H1 (cell line): ENCODE measurements at regions not wholly inside any gene's neighbourhood (a gene's known extent, or its start where the extent isn't known, plus 50 kb on each side); places are given as distances from the start of the nearest gene placed in this dataset.

Source experiments
- CTCF ChIA-PET: fragments of 300-600 bp; sonication (Branson Sonifier 250); formaldehyde crosslinking; loops from one replicate; lab custom pipeline; 2021; ENCODE audit not compliant: partially characterized antibody; lab: Charles Lee
- POLR2A ChIA-PET: fragments of 300-600 bp; sonication (Branson Sonifier 250); formaldehyde crosslinking; loops from one replicate; lab custom pipeline; 2021; ENCODE audit warnings: inconsistent platforms; ENCODE audit not compliant: partially characterized antibody; lab: Charles Lee
- DNase-seq, 2 experiments: peaks; one replicate each; pipeline versions ENCODE4 v3.0.0 to v3.0.0-alpha.2; 2010 to 2022; ENCODE audit warnings: low spot score in 2 of 2, low read depth in 1 of 2, mixed read lengths in 1 of 2
- FAIRE-seq: peaks from 2 replicates; lab custom pipeline; 2011; peaks lifted over from hg19 to GRCh38; lab: Jason Lieb, UNC
- H2AFZ ChIP-seq: 2 replicates; pipeline ENCODE4 v1.8.1; 2012; ENCODE audit warnings: low read length, inconsistent platforms
- H2AK5ac ChIP-seq: 2 replicates; pipeline ENCODE4 v1.6.1; 2013; ENCODE audit warnings: low read depth, low read length
- H2BK120ac ChIP-seq: replicated peaks from 2 replicates; pipeline ENCODE3; 2013; ENCODE audit warnings: low read depth, low read length, inconsistent platforms
- H2BK12ac ChIP-seq: 2 replicates; pipeline ENCODE4 v1.6.1; 2013; ENCODE audit warnings: low read depth, low read length
- H2BK15ac ChIP-seq: 2 replicates; pipeline ENCODE4 v1.6.1; 2013; ENCODE audit warnings: low read length
- H2BK20ac ChIP-seq: 2 replicates; pipeline ENCODE4 v1.6.1; 2013; ENCODE audit warnings: low read length
- H2BK5ac ChIP-seq: 2 replicates; pipeline ENCODE4 v1.6.1; 2013; ENCODE audit warnings: low read depth, low read length
- H3K14ac ChIP-seq: 2 replicates; pipeline ENCODE4 v1.6.1; 2013; ENCODE audit warnings: inconsistent platforms; ENCODE audit not compliant: insufficient read length
- H3K18ac ChIP-seq: 2 replicates; pipeline ENCODE4 v1.6.1; 2013; ENCODE audit warnings: low read length; ENCODE audit errors: extremely low read depth
- H3K23ac ChIP-seq: 2 replicates; pipeline ENCODE4 v1.6.1; 2013; ENCODE audit warnings: inconsistent platforms; ENCODE audit not compliant: insufficient read length
- H3K23me2 ChIP-seq: 2 replicates; pipeline ENCODE4 v1.6.1; 2013; ENCODE audit warnings: low read depth, low read length
- H3K27ac ChIP-seq: 2 replicates; pipeline ENCODE4 v1.6.1; 2011; ENCODE audit warnings: low read depth, low read length, inconsistent platforms
- H3K27me3 ChIP-seq, 4 experiments: replicated peaks in 1 of 4; 1 replicate in 1 of 4; 2 replicates in 3 of 4; pipeline versions ENCODE4 v1.6.1 to v1.8.1; 2011 to 2013; ENCODE audit warnings: low read length in 3 of 4, mild to moderate bottlenecking in 3 of 4, inconsistent platforms in 2 of 4, mixed read lengths in 2 of 4, moderate library complexity in 1 of 4; ENCODE audit not compliant: control insufficient read depth in 3 of 4, insufficient read depth in 3 of 4; ENCODE audit errors: extremely low read depth in 1 of 4
- H3K36me3 ChIP-seq, 4 experiments: 2 replicates each; pipeline versions ENCODE4 v1.6.1 to v1.8.1; 2011 to 2013; ENCODE audit warnings: mild to moderate bottlenecking in 4 of 4, low read length in 3 of 4, moderate library complexity in 2 of 4, control low read depth in 1 of 4, inconsistent platforms in 1 of 4; ENCODE audit not compliant: insufficient read depth in 4 of 4, control insufficient read depth in 2 of 4
- H3K4ac ChIP-seq: replicated peaks from 2 replicates; pipeline ENCODE3; 2013; ENCODE audit warnings: low read length, low read depth, mixed read lengths, inconsistent platforms; ENCODE audit not compliant: insufficient read length
- H3K4me1 ChIP-seq, 4 experiments: replicated peaks in 1 of 4; 1 replicate in 1 of 4; 2 replicates in 3 of 4; pipeline versions ENCODE4 v1.6.1 to v1.8.1; 2011 to 2013; ENCODE audit warnings: low read length in 3 of 4, inconsistent platforms in 2 of 4, mixed read lengths in 1 of 4; ENCODE audit not compliant: insufficient read depth in 4 of 4, control insufficient read depth in 3 of 4
- H3K4me2 ChIP-seq, 2 experiments: 2 replicates each; pipeline versions ENCODE4 v1.6.1 to v1.8.1; 2011 to 2013; ENCODE audit warnings: low read depth in 2 of 2, low read length in 2 of 2, control low read depth in 1 of 2, inconsistent platforms in 1 of 2, mild to moderate bottlenecking in 1 of 2; ENCODE audit not compliant: insufficient read depth in 1 of 2
- H3K4me3 ChIP-seq, 4 experiments: fragments of 200-600, 300-600 bp in 1 of 4; sonication (generic), shearing (Covaris generic), sonication (Bioruptor Twin) in 1 of 4; 2 replicates each; pipeline versions ENCODE4 v1.5.1 to v1.8.1; 2011 to 2016; ENCODE audit warnings: low read length in 4 of 4, low read depth in 3 of 4, control low read depth in 2 of 4, inconsistent platforms in 2 of 4, mild to moderate bottlenecking in 2 of 4, mixed read lengths in 1 of 4, moderate library complexity in 1 of 4; ENCODE audit not compliant: insufficient read depth in 2 of 4; ENCODE audit errors: extremely low read depth in 1 of 4
- H3K56ac ChIP-seq: replicated peaks from 2 replicates; pipeline ENCODE3; 2013; ENCODE audit warnings: low read depth, mild to moderate bottlenecking, mixed read lengths, low read length, inconsistent platforms; ENCODE audit not compliant: insufficient read length
- H3K79me1 ChIP-seq: 2 replicates; pipeline ENCODE4 v1.6.1; 2013; ENCODE audit warnings: low read depth, low read length, control low read depth
- H3K79me2 ChIP-seq, 2 experiments: 2 replicates each; pipeline versions ENCODE4 v1.6.1 to v1.8.1; 2012 to 2013; ENCODE audit warnings: low read length in 2 of 2, mild to moderate bottlenecking in 2 of 2, inconsistent platforms in 1 of 2; ENCODE audit not compliant: insufficient read depth in 2 of 2, control insufficient read depth in 1 of 2
- H3K9ac ChIP-seq, 4 experiments: replicated peaks in 1 of 4; 1 replicate in 1 of 4; 2 replicates in 3 of 4; pipeline versions ENCODE4 v1.6.1 to v1.8.1; 2011 to 2013; ENCODE audit warnings: low read depth in 3 of 4, low read length in 3 of 4, control low read depth in 2 of 4, mild to moderate bottlenecking in 2 of 4, moderate library complexity in 2 of 4, inconsistent platforms in 1 of 4; ENCODE audit errors: extremely low read depth in 1 of 4
- H3K9me3 ChIP-seq, 2 experiments: 2 replicates each; pipeline versions ENCODE4 v1.6.1 to v1.8.1; 2012 to 2013; ENCODE audit warnings: mild to moderate bottlenecking in 2 of 2, moderate library complexity in 2 of 2, control low read depth in 1 of 2, inconsistent platforms in 1 of 2, low read depth in 1 of 2, low read length in 1 of 2, mixed read lengths in 1 of 2; ENCODE audit not compliant: insufficient read depth in 2 of 2
- H4K20me1 ChIP-seq, 2 experiments: replicated peaks in 1 of 2; 2 replicates each; pipeline versions ENCODE3 to v1.8.1; 2011 to 2013; ENCODE audit warnings: inconsistent platforms in 2 of 2, low read length in 2 of 2, mild to moderate bottlenecking in 1 of 2; ENCODE audit not compliant: insufficient read depth in 2 of 2, control insufficient read depth in 1 of 2
- H4K5ac ChIP-seq: 2 replicates; pipeline ENCODE4 v1.6.1; 2013; ENCODE audit warnings: low read length, low read depth, mixed read lengths, inconsistent platforms; ENCODE audit not compliant: insufficient read length
- H4K8ac ChIP-seq: 2 replicates; pipeline ENCODE4 v1.8.0; 2013; ENCODE audit warnings: mild to moderate bottlenecking, moderate library complexity, low read length, inconsistent platforms; ENCODE audit not compliant: insufficient read depth; ENCODE audit errors: extremely low read depth
- H4K91ac ChIP-seq: replicated peaks from 2 replicates; pipeline ENCODE3; 2013; ENCODE audit warnings: low read length, mixed read lengths, inconsistent platforms; ENCODE audit not compliant: insufficient read length
- CBX5 ChIP-seq: fragments of 300-800, 300-1000 bp; sonication (generic); IDR thresholded peaks from 2 replicates; pipeline ENCODE4 v1.7.1; 2016; ENCODE audit warnings: antibody characterized with exemption, low read length, low read depth
- CTCF ChIP-seq, 3 experiments: IDR thresholded peaks; 1 replicate in 2 of 3; 2 replicates in 1 of 3; pipeline versions ENCODE4 v1.5.1 to v1.6.1; 2011; ENCODE audit warnings: low read length in 3 of 3, mild to moderate bottlenecking in 3 of 3, inconsistent platforms in 2 of 3, low read depth in 1 of 3, moderate library complexity in 1 of 3; ENCODE audit not compliant: insufficient read depth in 1 of 3; ENCODE audit errors: control extremely low read depth in 1 of 3
- EZH2 ChIP-seq: fragments of 200-600 bp; sonication (generic); IDR thresholded peaks from 2 replicates; pipeline ENCODE4 v1.7.1; 2012; ENCODE audit warnings: low read depth, mild to moderate bottlenecking, moderate library complexity, low read length, inconsistent platforms; ENCODE audit not compliant: severe bottlenecking
- JUND ChIP-seq: IDR thresholded peaks from 2 replicates; pipeline ENCODE4 v1.6.1; 2011; ENCODE audit warnings: mild to moderate bottlenecking, improper control_type of control experiment, low read length
- KDM4A ChIP-seq: IDR thresholded peaks from one replicate; pipeline ENCODE4 v1.7.1; 2012; ENCODE audit warnings: low read depth, mild to moderate bottlenecking, moderate library complexity, low read length, inconsistent platforms; ENCODE audit not compliant: severe bottlenecking
- KDM5A ChIP-seq: fragments of 200-600 bp; IDR thresholded peaks from 2 replicates; pipeline ENCODE4 v1.7.1; 2012; ENCODE audit warnings: mild to moderate bottlenecking, low read length, inconsistent platforms, mixed read lengths
- PHF8 ChIP-seq: fragments of 200-600 bp; sonication (generic); conservative IDR thresholded peaks from 2 replicates; pipeline ENCODE4 v1.7.1; 2012; ENCODE audit warnings: low read depth, mild to moderate bottlenecking, inconsistent platforms, low read length, moderate library complexity
- POLR2A ChIP-seq, 2 experiments: IDR thresholded peaks; 1 replicate in 1 of 2; 2 replicates in 1 of 2; pipeline ENCODE4 v1.6.1; 2011; ENCODE audit warnings: low read depth in 2 of 2, low read length in 2 of 2, mild to moderate bottlenecking in 2 of 2; ENCODE audit errors: control extremely low read depth in 1 of 2
- RAD21 ChIP-seq, 2 experiments: IDR thresholded peaks in 1 of 2; conservative IDR thresholded peaks in 1 of 2; 2 replicates each; pipeline ENCODE4 v1.6.1; 2011; ENCODE audit warnings: low read depth in 2 of 2, low read length in 2 of 2, improper control_type of control experiment in 1 of 2, inconsistent platforms in 1 of 2, mild to moderate bottlenecking in 1 of 2, moderate library complexity in 1 of 2
- RXRA ChIP-seq: IDR thresholded peaks from 2 replicates; pipeline ENCODE4 v1.6.1; 2011; ENCODE audit warnings: low read depth, mild to moderate bottlenecking, low read length, moderate library complexity; ENCODE audit not compliant: insufficient read depth
- SP2 ChIP-seq: IDR thresholded peaks from 2 replicates; pipeline ENCODE4 v1.6.1; 2012; ENCODE audit warnings: mild to moderate bottlenecking, low read length, inconsistent platforms
- WGBS, 2 experiments: shearing (Covaris generic) in 1 of 2; methylation state at CpG; one replicate each; pipeline versions ENCODE4 v1.1.6 to v1.1.7; 2013 to 2015; ENCODE audit warnings: low lambda C conversion rate in 2 of 2, mixed read lengths in 2 of 2, inconsistent platforms in 1 of 2, low coverage in 1 of 2, missing lambda C conversion rate in 1 of 2; ENCODE audit not compliant: insufficient replicate concordance in 2 of 2, insufficient coverage in 1 of 2, insufficient read length in 1 of 2; ENCODE audit errors: extremely low coverage in 1 of 2, missing lambda C conversion rate in 1 of 2; 5-methylcytosine and 5-hydroxymethylcytosine counted together

GRCh38 chr5:114038756-114039155 lies 323.1 kb upstream of the KCNN2 start:
- CTCF ChIA-PET, result interaction anchor here (0.6 to 2.7 kb wide), 4 partner anchors 18 to 149 kb away, joined by 3 to 9 read pairs (median 6); no protein-coding TSS in a partner anchor
- H3K9me3 ChIP-seq, result 0 out of 4 replicates have a peak, but pooled peaks cover 0 to 4% of the 10 kb centered on the region in 2 experiments
- no peak overlapping the region for H3K56ac ChIP-seq
- no peak for TF ChIP-seq JUND
- no peak for TF ChIP-seq EZH2
- TF ChIP-seq RXRA, result no peak
- TF ChIP-seq SP2, result no peak
- no peak for TF ChIP-seq CTCF (IDR thresholded peaks at IDR 0.05; ENCODE audit: control extremely low read depth in 1 of 3, insufficient read depth in 1 of 3, low read depth in 1 of 3, low read length in 3 of 3)
- TF ChIP-seq CBX5, result no peak
- TF ChIP-seq KDM4A, result no peak
- no peak for TF ChIP-seq POLR2A (IDR thresholded peaks at IDR 0.05; ENCODE audit: control extremely low read depth in 1 of 2, low read depth in 2 of 2, low read length in 2 of 2)
- TF ChIP-seq PHF8, result no peak
- TF ChIP-seq KDM5A, result no peak
- TF ChIP-seq RAD21 (IDR thresholded peaks at IDR 0.05 in 1 of 2, conservative IDR thresholded peaks at IDR 0.05 in 1 of 2; ENCODE audit: low read depth in 2 of 2, low read length in 2 of 2), result no peak
- no peak overlapping the region for H2AK5ac ChIP-seq
- H3K14ac ChIP-seq, result no peak overlapping the region
- H4K91ac ChIP-seq, result no peak overlapping the region
- no peak overlapping the region for H2BK120ac ChIP-seq
- H3K4me1 ChIP-seq, result no peaks in the 10 kb centered on the region; a peak in 1 of 7 replicates
- H3K36me3 ChIP-seq, result no peaks in the 10 kb centered on the region
- H3K18ac ChIP-seq, result no peak overlapping the region
- no peak overlapping the region for H2BK15ac ChIP-seq
- no peak overlapping the region for H3K4me2 ChIP-seq
- no peak overlapping the region for H3K4ac ChIP-seq
- FAIRE-seq (no peak), DNase-seq (no peak)
- H3K23ac ChIP-seq, result no peak overlapping the region
- no peaks in the 10 kb centered on the region for H4K20me1 ChIP-seq
- no peak overlapping the region for H4K5ac ChIP-seq
- no peaks in the 10 kb centered on the region for H3K79me2 ChIP-seq
- POLR2A ChIA-PET, result no interaction called here
- no peaks in the 10 kb centered on the region for H3K23me2 ChIP-seq
- H2AFZ ChIP-seq, result no peak overlapping the region
- no peaks in the 10 kb centered on the region for H3K27me3 ChIP-seq
- no peak overlapping the region for H3K27ac ChIP-seq
- no peak overlapping the region for H4K8ac ChIP-seq
- H3K79me1 ChIP-seq, result no peaks in the 10 kb centered on the region
- H3K9ac ChIP-seq, result no peak overlapping the region
- no peak overlapping the region for H2BK20ac ChIP-seq
- H3K4me3 ChIP-seq, result no peak overlapping the region
- no peak overlapping the region for H2BK5ac ChIP-seq
- WGBS, 2 experiments, result 85% methylated on average over 2 of the region's 2 CpGs; no CpG with 5 or more reads in 1 of the 2 experiments
- no peak overlapping the region for H2BK12ac ChIP-seq
